Skeletal muscle satellite cell (primary cell): ENCODE measurements at regions not wholly inside any gene's neighbourhood (a gene's known extent, or its start where the extent isn't known, plus 50 kb on each side); places are given as distances from the start of the nearest gene placed in this dataset.

Experiments
- H3K27me3 ChIP-seq: 2 replicates; pipeline ENCODE4 v1.7.0; 2013; ENCODE audit warnings: low read length; ENCODE audit not compliant: control insufficient read depth, insufficient read depth
- H3K36me3 ChIP-seq: 2 replicates; pipeline ENCODE4 v1.7.0; 2013; ENCODE audit warnings: mild to moderate bottlenecking, control low read depth, low read length; ENCODE audit not compliant: insufficient read depth
- H3K4me1 ChIP-seq: 2 replicates; pipeline ENCODE4 v1.7.0; 2013; ENCODE audit warnings: low read length; ENCODE audit not compliant: control insufficient read depth, insufficient read depth
- H3K4me2 ChIP-seq: 2 replicates; pipeline ENCODE4 v1.7.0; 2013; ENCODE audit warnings: mild to moderate bottlenecking, low read length
- H3K4me3 ChIP-seq: 2 replicates; pipeline ENCODE4 v1.7.0; 2013; ENCODE audit warnings: low read length
- H3K9ac ChIP-seq: 2 replicates; pipeline ENCODE4 v1.7.0; 2013; ENCODE audit warnings: mild to moderate bottlenecking, low read depth, low read length, moderate library complexity
- H3K9me3 ChIP-seq: replicated peaks from 2 replicates; pipeline ENCODE4 v1.7.0; 2013; ENCODE audit warnings: mild to moderate bottlenecking, control low read depth, low read length

- H3K36me3 ChIP-seq, result no peaks in the 10 kb centered on the region
- no peak overlapping the region for H3K9ac ChIP-seq
- H3K9me3 ChIP-seq, result no peaks in the 10 kb centered on the region
- H3K4me3 ChIP-seq, result no peak overlapping the region
- H3K4me1 ChIP-seq, result no peaks in the 10 kb centered on the region
- no peak overlapping the region for H3K4me2 ChIP-seq
- H3K27me3 ChIP-seq, result no peaks in the 10 kb centered on the region
Observed at GRCh38 chr3:104960579-104960978, 406.1 kb upstream of the ALCAM start.

DNA sequence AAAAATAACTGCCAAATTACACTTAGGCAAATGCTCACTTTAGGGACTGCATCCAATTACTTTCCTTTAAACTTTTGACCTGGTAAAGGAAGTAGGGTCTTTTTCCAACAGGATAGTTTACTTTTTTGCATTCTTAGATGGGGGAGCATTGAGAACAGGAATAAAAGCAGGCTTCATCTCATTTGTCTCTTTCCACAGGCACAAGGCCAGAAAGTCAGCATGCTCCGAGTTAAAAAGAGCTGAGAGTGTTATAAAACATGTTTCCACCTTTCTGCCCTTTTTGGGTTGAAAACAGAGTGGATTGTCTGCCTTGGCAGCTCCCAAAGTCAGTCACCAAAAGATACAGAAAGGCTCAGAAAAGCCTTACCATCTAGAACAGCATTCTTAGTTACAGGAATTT lies 404.9 kb upstream of the ALCAM start:
- Histone ChIP-seq H3K9me3 (no peaks in the 10 kb centered on the region), H3K9ac (no peak overlapping the region), H3K36me3 (no peaks in the 10 kb centered on the region), H3K4me2 (no peak overlapping the region), H3K27me3 (no peaks in the 10 kb centered on the region), H3K4me3 (no peak overlapping the region), H3K4me1 (no peaks in the 10 kb centered on the region)

DNA sequence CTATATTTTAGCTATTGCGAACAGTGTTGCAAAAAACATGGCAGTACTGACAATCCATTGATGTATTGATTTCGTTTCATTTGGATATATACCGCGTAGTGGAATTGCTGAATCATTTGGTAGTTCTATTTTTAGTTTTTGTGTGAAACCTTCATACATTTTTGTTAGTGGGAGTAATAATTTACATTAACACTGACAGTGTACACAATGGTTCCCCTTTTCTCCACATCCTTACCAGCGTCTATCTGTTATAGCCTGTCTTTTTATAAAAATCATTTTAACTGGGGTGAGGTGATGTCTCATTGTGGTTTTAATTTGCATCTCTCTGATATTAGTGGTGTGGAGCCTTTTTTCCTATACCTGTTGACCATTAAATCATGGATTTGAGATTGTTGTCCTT lies 392.4 kb upstream of the ALCAM start:
- Histone ChIP-seq H3K36me3 (no peaks in the 10 kb centered on the region), H3K4me1 (no peaks in the 10 kb centered on the region), H3K4me2 (no peak overlapping the region), H3K4me3 (no peak overlapping the region), H3K9ac (no peak overlapping the region), H3K27me3 (no peaks in the 10 kb centered on the region), H3K9me3 (no peaks in the 10 kb centered on the region)

GRCh38 chr3:104977719-104978118 lies 389.0 kb upstream of the ALCAM start:
- H3K9me3 ChIP-seq, result no peaks in the 10 kb centered on the region
- H3K9ac ChIP-seq, result no peak overlapping the region
- no peak overlapping the region for H3K4me3 ChIP-seq
- H3K4me1 ChIP-seq, result no peaks in the 10 kb centered on the region
- no peaks in the 10 kb centered on the region for H3K27me3 ChIP-seq
- no peak overlapping the region for H3K4me2 ChIP-seq
- no peaks in the 10 kb centered on the region for H3K36me3 ChIP-seq

DNA sequence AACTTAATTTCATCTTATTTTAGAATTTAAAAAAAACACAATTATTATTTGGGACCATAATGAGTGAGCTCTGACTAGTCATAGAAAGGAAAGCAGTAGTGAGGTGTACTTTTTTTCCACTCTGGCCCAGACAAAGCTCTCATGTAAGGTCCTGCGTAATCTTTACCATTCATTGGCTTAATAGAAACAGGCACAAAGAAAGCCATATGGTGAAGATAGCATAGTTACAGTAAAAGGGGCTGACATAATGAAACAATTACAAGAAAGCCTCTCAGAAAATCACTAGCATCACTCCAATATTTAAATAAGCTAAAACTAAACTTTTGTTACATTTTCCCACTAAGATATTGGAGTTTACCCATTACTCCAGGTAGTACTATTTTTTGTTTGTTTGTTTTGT lies 384.6 kb upstream of the ALCAM start:
- no peaks in the 10 kb centered on the region for H3K9me3 ChIP-seq
- no peaks in the 10 kb centered on the region for H3K36me3 ChIP-seq
- no peak overlapping the region for H3K4me2 ChIP-seq
- H3K4me3 ChIP-seq, result no peak overlapping the region
- no peaks in the 10 kb centered on the region for H3K4me1 ChIP-seq
- no peaks in the 10 kb centered on the region for H3K27me3 ChIP-seq
- H3K9ac ChIP-seq, result no peak overlapping the region

- Histone ChIP-seq H3K36me3 (no peaks in the 10 kb centered on the region), H3K9ac (no peak overlapping the region), H3K4me3 (no peak overlapping the region), H3K27me3 (no peaks in the 10 kb centered on the region), H3K4me2 (no peak overlapping the region), H3K4me1 (no peaks in the 10 kb centered on the region), H3K9me3 (no peaks in the 10 kb centered on the region)
Observed at GRCh38 chr3:104987859-104988258, 378.9 kb upstream of the ALCAM start.

DNA sequence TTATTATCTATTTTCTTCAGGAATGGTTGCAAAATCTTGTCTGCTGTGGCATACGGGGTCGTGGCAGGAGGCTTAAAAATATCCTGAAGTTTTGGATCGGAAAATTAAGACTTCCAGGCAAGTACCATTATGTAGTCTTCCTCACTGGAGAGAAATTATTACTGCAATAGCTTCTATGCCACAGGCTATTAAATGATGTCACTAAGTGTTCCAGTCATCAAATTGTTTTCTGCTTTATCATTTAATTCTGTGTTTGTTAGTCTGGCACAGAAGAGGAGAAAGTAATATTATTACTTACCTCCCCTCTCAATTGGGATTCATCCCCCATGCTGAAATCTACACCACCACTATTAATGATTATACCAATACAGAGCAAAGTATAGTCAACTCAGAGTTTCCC lies 378.2 kb upstream of the ALCAM start:
- no peak overlapping the region for H3K9ac ChIP-seq
- H3K36me3 ChIP-seq, result no peaks in the 10 kb centered on the region
- no peaks in the 10 kb centered on the region for H3K27me3 ChIP-seq
- H3K4me1 ChIP-seq, result no peaks in the 10 kb centered on the region
- no peak overlapping the region for H3K4me2 ChIP-seq
- no peaks in the 10 kb centered on the region for H3K9me3 ChIP-seq
- no peak overlapping the region for H3K4me3 ChIP-seq

GRCh38 chr3:104989878-104990277 lies 376.8 kb upstream of the ALCAM start:
- Histone ChIP-seq H3K4me2 (no peak overlapping the region), H3K9me3 (no peaks in the 10 kb centered on the region), H3K9ac (no peak overlapping the region), H3K4me3 (no peak overlapping the region), H3K4me1 (no peaks in the 10 kb centered on the region), H3K36me3 (no peaks in the 10 kb centered on the region), H3K27me3 (no peaks in the 10 kb centered on the region)

DNA sequence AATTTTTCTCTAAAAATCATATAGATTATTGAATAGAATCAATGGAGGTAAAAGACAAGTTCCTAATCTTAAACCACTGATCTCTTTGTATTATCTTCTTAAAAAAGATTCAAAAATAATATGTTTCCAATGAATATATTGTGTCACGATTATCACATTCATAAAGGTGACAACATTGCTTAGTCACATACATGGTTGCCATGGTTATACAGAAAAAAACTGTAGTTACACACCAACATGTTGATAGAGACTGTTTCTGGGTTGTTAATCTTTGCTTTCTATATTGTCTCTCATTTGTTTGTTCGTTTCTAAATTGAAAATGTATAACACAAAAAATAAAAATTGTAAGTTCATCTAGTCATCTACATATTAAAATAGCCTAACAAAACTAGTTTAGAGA lies 376.0 kb upstream of the ALCAM start:
- Histone ChIP-seq H3K9me3 (no peaks in the 10 kb centered on the region), H3K4me2 (no peak overlapping the region), H3K36me3 (no peaks in the 10 kb centered on the region), H3K4me3 (no peak overlapping the region), H3K9ac (no peak overlapping the region), H3K27me3 (no peaks in the 10 kb centered on the region), H3K4me1 (no peaks in the 10 kb centered on the region)

DNA sequence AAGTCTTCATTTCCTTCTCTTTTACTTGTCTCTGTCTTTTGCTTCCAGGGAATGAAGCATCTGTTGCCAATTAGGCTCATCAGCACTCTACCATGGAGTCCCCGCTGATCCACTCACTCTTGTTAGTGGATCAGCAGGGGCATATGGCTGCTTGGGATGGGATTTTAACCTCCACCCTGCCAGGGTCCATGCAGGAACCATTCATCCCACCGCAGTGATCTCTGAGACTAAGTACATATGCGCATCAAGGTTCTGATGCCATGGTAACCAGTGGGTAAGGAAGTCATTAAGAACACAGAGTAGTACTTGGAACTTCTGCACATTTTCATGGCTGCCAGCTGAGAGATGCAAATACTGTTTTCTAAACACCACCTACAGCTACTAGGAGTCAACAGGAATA lies 374.0 kb upstream of the ALCAM start:
- no peaks in the 10 kb centered on the region for H3K27me3 ChIP-seq
- no peaks in the 10 kb centered on the region for H3K4me1 ChIP-seq
- H3K9me3 ChIP-seq, result no peaks in the 10 kb centered on the region
- no peak overlapping the region for H3K9ac ChIP-seq
- H3K36me3 ChIP-seq, result no peaks in the 10 kb centered on the region
- H3K4me2 ChIP-seq, result no peak overlapping the region
- no peak overlapping the region for H3K4me3 ChIP-seq

DNA sequence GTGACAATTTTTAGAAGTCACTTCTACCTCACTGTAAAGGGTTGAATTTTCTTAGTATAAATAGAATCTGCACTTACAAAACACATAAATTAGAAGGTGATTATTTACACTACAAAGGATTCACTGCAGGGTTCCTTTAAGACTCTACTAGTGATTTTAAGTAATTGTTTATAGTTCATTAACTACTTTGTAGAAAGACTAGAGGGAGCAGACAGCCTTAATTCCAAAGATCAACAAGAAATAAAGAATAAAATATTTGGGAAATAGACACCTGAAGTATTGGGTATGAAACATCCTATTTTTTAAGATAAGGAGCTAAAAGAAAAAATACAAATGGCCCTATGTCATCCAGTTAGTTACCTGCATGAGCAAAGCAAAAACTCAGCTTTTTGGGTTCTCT lies 360.5 kb upstream of the ALCAM start:
- Histone ChIP-seq H3K27me3 (no peaks in the 10 kb centered on the region), H3K9ac (no peak overlapping the region), H3K4me3 (no peak overlapping the region), H3K9me3 (no peaks in the 10 kb centered on the region), H3K4me2 (no peak overlapping the region), H3K36me3 (no peaks in the 10 kb centered on the region), H3K4me1 (no peaks in the 10 kb centered on the region)

DNA sequence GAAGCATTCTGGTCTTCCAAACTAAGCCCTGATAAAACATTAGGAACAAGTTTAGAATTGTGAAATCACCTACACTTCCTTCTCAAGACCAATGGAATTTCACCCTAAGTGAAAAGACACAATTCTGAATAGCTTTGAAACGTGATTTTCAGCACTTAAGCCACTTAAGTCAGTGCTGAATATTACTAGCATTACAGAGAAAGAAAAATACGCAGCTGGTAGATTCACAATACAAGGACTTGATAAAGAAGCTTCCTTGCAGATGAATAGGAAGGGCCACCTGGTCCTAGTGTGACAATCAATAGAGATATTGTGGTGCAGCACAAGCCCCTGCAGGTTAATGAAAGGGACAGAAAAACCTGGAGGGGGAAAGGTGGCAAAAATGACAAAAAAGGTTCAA lies 353.1 kb upstream of the ALCAM start:
- Histone ChIP-seq H3K9ac (no peak overlapping the region), H3K4me1 (no peaks in the 10 kb centered on the region), H3K9me3 (no peaks in the 10 kb centered on the region), H3K27me3 (no peaks in the 10 kb centered on the region), H3K4me3 (no peak overlapping the region), H3K36me3 (no peaks in the 10 kb centered on the region), H3K4me2 (no peak overlapping the region)

DNA sequence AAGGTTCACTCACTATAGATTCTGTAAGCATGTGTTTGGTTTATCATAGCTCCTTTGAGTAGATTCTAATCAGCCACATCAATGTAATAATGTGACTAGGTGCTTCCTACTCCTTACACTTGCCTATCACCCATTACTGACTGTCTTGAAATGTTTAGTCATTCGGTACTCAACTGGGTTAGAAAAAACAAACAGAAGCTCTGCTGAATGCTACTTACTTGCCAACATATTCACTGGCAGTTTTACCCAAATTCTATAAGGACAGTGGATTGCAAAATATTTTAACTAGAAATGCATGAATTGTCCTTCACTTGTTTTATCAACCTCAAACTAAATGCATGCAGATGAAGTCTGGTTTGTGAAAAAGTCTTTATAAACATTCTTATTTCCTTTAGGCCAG lies 352.1 kb upstream of the ALCAM start:
- Histone ChIP-seq H3K4me3 (no peak overlapping the region), H3K4me2 (no peak overlapping the region), H3K36me3 (no peaks in the 10 kb centered on the region), H3K27me3 (no peaks in the 10 kb centered on the region), H3K4me1 (no peaks in the 10 kb centered on the region), H3K9me3 (no peaks in the 10 kb centered on the region), H3K9ac (no peak overlapping the region)
